Pulmonary artery endothelial cell (primary cell): ENCODE measurements at regions not wholly inside any gene's neighbourhood (a gene's known extent, or its start where the extent isn't known, plus 50 kb on each side); places are given as distances from the start of the nearest gene placed in this dataset.
"Not testable (repeated sequence)": the region's sequence is repeated elsewhere in the genome, so short reads cannot be mapped to it uniquely, and the experiment has no call there.

ENCODE experiments used
- DNase-seq: peaks from one replicate; pipeline ENCODE4 v3.0.0-alpha.2; 2011; ENCODE audit warnings: low read depth, low spot score

DNA sequence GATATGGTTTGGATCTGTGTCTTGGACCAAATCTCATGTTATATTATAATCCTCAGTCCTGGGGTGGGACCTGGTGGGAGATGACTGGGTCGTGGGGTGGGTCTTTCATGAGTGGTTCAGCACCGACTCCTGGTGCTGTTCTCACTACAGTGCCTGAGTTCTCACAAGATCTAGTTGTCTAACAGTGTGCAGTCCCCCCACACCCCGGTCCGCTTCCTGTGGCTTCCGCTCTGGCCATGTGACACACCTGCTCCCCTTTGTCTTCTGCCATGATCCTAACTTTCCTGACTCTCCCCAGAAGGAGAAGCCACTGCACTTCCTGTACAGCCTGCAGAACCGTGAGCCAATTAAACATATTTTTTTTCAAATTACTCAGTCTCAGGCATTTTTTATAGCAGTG is 1262.2 kb downstream of the TMEM121 start:
- DNase-seq, result no peak

DNA sequence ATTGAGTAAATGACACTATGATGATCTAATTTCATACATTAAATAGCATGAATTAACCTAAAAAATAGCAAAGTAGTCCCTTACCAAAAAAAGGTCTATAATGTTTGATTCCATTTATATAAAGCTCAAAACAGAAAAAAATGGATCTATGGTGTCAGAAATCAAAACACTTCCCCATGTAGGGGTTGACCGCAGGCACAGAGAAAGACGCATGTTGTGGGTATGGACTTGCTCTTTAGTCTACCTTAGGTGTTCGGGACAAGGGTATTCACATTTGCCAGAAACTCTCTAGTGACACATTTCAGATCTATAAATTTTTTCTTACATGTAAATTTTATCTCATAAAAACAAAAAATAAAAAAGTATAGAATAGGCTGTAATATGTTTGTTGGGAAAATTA is 1262.9 kb downstream of the TMEM121 start:
- DNase-seq, result no peak

DNA sequence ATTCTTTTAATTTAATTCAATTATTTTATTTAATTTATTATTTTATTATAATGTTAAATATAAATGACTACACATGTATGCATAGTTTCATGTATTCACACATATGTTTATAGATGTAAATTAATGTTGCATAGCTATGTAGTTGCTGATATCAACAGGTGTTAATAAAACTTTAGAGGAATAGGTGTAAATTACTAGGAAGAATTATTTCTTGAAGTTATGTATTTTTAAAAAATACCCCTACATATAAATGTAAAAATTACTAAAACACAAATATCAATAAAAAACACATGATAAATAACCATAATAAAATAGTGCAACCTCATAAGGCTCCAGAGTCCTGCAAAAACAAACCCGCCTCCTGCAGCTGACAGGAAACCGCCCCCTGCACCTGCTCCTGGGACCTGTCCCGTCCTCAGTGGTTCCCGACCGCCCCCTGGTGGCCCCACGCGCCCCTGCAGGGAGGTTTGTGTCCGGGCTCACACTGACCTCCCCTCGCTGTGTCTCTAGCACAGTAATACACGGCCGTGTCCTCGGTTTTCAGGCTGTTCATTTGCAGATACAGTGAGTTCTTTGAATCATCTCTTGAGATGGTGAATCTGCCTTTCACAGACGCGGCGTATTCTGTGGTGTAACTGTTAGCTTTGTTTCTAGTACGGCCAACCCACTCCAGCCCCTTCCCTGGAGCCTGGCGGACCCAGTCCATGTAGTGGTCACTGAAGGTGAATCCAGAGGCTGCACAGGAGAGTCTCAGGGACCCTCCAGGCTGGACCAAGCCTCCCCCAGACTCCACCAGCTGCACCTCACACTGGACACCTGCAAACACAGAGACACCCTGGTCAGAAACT is 1264.0 kb downstream of the TMEM121 start:
- no peak for DNase-seq

DNA sequence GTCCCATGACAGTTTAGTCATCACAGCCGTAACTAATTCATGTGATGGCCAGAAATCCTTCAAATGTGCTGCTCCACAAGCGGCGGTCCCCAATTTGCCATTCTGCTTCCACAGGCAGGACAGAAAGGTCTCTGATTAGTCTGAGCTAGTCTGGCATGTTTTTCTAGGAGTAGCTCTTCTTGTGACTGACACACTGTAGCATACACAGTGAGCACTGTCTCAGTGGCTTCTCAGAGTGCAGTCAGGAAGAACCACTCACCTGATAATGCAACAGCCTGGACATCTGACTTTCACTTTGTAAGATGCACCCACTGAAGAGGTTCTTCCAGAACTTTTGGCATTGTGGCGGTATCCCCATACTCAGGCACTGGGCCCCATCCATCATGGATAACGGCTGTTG is 1266.2 kb downstream of the TMEM121 start:
- DNase-seq, result no peak

DNA sequence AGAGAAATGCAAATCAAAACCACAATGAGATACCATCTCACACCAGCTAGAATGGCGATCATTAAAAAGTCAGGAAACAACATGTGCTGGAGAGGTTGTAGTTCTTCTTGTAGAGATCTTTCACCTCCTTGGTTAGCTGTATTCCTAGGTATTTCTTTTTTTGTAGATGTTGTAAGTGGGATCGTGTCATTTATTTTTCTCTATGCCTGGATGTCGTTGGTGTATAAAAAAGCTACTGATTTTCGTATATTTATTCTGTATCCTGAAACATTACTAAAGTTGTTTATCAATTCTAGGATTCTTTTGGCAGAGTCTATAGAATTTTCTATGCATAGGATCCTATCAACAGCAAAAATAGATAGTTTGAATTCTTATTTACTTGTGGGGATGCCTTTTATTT is 1271.8 kb downstream of the TMEM121 start:
- not testable (repeated sequence) for DNase-seq

DNA sequence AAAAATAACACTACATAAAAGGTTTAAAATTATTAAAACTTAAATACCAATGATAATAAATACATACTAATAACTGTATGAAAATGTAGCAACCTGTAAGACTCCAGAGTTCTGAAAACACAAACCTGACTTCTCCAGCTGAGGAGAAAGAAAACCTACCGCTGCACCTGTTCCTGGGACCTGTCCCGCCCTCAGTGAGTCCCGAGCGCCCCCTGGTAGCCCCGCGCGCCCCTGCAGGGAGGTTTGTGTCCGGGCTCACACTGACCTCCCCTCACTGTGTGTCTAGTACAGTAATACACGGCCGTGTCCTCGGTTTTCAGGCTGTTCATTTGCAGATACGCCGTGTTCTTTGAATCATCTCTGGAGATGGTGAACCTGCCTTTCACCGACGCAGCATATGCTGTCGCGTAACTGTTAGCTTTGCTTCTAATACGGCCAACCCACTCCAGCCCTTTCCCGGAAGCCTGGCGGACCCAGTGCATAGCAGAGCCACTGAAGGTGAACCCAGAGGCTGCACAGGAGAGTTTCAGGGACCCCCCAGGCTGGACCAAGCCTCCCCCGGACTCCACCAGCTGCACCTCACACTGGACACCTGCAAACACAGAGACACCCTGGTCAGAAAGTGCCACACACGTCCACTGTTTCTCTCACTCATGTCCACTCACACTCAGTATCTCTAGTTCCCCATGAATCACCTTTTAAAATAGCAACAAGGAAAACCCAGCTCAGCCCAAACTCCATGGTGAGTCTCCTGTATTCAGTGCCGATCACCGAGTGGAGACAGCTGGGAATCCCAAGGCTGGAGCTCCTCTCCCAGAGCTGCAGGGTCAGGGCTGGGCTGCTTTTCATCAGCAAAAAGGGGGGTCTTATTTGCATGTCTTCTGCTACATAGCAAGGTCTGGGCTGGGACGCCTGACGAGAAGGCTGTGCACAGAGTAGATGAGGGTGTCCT is 1276.3 kb downstream of the TMEM121 start:
- no peak for DNase-seq

DNA sequence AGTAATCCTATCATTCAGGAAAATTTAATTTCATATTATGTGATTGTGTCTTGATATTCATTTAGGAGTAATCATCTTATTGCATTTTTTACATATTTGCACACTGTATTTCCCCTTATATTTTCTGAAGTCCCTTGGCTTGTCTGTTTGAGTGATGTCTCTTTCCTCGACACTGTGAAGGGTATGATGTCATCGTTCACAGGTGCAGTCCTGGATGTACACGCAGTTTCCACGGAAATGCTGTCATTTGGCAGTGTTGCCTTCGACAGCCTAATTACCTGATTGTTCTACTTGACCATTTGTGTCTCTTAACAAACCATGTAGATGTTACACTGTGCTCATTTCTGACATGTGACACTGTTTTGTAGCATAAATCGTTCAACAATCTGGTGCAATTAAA is 1277.0 kb downstream of the TMEM121 start:
- no peak for DNase-seq

DNA sequence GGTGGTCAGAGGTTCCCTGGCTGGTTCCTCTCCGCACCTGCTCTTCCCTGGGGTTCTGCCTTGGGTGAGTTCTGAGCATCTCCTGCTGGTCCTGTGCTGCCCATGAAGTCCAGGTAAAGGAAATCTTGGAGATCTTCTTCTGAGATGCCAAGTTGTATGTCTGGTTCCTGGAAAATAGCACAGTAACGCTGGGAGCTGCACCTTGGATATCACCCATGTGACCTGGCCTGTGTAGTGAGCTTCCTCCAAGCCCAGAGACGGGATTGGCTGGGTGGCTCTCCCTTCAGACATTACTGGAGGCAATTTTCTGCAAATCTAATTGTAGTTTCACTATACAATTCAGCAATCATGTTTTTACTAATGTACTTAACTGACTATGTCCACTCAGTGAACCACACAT is 1281.1 kb downstream of the TMEM121 start:
- no peak for DNase-seq

DNA sequence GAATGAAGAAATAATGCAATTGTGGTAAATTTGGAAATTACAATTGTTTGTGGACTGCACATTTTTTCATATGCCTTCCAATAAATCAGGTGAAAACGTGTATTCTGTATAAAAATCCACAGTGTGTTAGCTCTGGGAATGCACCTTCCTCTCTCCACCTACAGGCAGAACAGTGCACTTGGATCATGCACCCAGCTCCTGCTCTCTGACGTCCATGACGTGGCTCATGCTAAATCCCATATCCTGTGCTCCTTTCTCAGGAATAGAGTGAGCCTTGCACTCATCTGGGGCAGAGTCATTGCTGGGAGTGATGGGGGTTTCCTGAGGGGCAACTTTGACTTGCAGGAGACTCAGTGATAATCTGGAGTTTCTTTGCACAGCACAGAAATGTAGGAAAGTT is 1282.1 kb downstream of the TMEM121 start:
- DNase-seq, result no peak

DNA sequence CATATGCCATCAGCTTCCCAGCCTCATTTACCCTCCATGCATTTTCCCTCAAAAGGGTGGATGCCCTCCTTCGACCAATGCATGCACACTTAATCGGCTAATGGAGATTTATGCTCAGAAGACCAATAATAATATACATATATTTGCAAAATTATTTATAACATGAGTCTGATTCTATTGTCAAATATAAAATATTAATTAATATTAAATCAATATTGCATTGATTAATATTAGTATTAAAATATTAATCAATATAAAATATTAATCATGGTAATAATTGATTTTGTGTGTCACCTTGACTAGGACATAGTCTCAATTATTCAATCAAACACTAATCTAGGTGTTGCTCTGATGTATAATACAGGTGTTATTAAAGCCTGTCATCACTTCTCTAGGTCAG is 1282.5 kb downstream of the TMEM121 start:
- DNase-seq, result no peak

DNA sequence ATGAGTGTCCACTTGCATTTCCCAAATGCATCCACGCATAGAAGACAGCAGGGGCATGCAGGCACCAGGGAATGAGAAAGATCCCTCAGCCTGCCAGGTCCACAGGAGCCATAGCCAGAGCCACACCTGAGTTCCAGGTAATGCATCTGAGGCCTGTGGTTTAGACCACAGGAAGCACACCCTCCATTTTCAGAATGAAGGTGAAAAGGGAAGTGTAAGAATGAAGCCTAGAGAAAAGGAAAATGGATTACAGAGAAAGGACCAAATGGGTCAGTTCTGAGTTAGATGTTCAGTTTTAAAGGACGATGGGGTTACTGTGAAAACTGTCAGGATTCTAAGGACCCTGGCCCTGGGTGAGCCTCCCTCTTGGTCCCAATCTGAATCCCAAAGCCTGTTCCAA is 1283.2 kb downstream of the TMEM121 start:
- no peak for DNase-seq

DNA sequence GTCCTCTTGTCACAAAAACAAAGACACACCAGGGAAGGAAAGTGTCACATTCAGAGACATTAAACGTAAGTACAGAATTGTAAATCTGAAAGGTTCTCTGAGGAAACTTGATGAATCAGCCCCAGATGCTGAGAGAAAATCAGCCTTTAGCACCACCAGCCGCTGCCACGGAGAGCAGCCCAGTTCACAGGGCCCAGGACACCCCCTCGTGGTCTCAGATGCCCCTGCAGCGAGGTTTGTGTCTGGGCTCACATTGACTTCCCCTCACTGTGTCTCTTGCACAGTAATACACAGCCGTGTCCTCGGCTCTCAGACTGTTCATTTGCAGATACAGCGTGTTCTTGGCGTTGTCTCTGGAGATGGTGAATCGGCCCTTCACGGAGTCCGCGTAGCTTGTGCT is 1283.8 kb downstream of the TMEM121 start:
- DNase-seq, result not testable (repeated sequence)

DNA sequence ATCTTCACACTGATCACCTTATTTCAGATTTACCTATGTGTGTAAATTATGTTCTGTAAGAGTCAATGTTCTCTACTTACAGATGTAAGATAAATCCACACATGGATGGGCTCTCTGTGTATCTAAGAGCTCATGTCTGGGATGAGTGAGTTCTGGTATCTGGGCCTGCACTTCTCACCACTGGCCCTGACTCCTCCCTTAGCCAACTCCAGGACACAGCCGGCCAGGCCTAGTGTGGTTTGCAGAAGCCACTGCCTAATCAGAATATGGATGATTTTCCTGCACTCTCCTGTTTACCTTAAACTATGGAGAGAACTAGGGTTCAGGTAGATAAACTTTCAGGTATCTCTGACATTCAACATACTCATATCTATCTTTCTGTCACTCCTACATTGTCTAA is 1284.8 kb downstream of the TMEM121 start:
- no peak for DNase-seq

DNA sequence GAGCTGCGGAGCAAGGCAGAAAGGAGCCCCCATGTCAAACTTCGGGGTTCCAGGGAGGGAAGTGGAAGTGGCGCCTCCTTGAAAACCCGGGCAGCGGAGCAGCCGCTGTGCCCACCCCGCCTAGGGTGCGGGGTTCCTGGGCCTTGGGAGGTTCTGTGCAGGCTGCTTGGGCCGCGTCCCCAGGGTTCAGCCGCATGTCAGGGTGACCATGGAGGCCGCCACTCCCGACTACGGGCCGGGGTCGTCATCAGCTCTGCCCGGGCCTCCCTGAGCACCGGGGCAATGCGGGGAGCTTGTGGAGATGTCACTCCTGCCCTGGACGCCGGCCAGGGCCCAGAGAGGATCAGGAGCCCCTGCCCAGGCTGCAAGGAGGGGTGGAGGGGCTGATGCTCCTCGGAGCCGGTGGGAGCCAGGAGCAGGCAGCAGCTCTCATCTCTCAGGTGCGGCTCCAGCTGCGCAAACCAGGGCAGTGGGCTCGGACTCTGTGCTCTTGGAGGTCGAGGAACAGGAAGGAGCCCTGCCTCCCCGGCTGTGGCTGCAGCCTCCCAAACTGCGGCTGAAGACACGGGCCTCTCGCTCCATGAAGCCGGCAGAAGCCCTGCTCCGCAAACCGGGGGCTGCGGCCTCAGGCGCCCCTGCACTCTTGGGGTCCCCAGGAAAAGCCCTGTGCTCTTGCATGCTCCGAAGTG is 1286.5 kb downstream of the TMEM121 start:
- no peak for DNase-seq

DNA sequence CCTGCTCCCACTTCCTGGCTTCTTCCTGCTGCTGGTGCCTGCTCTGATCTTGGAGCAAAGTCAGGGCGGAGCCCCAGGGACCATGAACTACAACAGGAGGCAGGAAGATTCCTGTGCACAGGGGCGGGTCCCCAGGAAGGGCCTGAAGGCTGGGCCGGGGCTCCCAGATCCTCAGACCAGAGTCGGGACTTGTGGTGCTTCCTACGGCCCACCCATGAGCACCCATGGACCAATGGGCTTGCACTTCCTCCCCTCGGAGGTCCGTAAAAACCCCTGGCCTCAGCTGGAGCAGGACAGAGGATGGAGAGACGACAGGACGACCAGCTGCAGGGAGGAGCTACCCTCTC is 1287.1 kb downstream of the TMEM121 start:
- DNase-seq, result no peak

DNA sequence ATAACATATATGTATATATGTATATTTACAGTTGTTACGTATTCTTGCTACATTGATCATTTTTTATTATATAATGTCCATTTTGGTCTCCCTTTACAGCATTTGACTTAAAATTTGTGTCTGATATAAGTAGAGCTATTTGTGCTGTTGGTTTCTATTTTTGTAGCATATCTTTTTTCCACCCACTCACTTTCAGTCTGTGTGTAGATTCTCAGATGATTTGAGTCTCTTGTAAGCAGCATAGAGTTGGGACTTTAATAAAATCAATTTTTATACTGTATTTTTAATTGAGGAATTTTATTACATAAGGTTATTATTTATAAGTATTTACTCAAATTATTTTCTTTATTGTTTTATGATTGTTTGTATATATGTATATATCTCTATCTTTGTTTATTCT is 1293.7 kb downstream of the TMEM121 start:
- DNase-seq, result no peak

DNA sequence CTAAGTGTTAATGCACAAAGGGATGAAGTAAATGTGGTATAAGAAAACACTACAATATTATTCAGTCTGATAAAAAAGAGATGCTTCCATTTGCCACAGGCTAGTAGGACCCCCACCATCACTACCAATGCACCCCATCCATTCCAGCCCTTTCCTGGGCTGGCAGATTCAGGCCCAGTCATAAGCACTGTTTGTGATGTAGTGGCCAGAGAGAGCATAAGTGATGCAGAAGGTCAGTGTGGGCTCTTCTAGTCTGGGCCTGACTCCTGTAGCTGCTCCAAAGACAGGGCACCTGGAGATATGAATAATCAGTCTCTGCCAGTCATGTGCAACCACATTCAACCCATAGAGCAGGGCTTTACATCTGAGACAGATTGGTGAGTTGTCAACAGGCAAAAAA is 1294.7 kb downstream of the TMEM121 start:
- no peak for DNase-seq

DNA sequence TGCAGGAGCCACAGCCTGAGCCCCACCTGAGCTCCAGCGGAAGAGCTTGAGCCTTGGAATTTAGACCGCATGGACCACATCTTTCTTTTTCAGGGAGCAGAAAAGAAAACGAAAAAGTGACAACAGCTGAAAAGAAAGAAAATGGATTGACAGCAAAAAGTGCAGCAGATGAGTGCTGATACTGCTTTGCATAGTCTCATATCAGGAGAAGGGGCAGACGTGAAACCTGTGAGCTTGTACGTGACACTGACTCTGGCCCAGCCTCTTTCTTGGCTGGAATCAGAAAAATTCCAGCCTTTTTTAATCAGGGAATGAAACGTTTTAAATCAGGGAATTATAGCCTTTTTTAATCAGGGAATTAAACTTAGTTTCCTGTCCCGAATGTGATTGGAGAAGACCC is 1296.5 kb downstream of the TMEM121 start:
- no peak for DNase-seq

DNA sequence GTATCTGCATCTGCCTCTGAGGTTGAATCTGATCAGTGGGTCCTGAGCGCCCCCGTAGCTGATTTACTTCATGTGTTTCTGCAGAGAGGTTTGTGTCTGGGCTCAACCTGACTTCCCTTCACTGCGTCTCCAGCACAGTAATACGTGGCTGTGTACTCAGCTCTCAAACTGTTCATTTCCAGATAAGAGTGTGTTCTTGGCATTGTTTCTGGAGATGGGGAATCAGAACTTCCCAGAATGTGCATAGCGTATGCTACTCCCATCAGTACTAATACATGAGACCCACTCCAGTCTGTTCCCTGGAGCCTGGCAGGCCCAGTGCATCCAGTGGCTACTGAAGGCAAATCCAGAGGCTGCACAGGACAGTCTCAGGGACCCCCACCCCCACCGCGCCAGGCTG is 1297.2 kb downstream of the TMEM121 start:
- DNase-seq, result no peak

DNA sequence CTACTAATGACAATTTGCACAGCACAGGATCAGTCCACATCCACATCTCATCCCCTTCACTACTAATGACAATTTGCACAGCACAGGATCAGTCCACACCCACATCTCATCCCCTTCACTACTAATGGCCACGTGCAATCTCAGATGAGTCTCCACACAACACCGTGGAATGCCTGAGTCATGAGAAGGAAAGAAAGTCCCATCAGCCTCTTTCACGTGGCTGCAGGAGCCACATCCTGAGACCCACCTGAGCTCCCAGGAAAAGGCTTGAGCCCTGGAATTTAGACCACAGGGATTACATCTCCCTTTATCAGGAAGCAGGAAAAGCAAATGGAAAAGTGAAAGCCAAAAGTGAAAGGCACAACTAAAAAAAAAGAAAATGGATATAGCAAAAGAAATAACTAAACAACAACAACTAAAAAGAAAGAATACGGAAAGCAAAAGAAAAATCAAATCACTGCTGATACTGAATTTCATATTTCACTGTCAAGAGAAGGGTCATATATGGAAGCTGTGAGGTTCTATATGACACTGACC is 1300.5 kb downstream of the TMEM121 start:
- DNase-seq, result no peak

DNA sequence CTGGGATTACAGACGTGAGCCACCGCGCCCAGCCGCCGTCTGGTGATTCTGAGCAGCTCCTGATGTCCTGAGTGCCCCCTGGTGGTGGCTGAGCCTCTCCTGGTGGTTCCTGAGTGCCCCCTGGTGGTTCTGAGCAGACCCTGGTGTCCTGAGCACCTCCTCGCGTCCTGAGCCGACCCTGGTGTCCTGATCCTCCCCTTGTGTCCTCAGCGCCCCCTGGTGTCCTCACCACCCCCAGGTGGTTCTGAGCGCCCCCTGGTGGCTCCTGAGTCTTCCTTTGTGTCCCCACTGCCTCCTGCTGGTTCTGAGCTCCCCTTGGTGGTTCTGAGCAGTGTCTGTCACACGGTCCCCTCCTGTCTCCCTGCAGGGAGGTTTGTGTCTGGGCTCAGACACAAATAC is 1304.9 kb downstream of the TMEM121 start:
- DNase-seq, result no peak

DNA sequence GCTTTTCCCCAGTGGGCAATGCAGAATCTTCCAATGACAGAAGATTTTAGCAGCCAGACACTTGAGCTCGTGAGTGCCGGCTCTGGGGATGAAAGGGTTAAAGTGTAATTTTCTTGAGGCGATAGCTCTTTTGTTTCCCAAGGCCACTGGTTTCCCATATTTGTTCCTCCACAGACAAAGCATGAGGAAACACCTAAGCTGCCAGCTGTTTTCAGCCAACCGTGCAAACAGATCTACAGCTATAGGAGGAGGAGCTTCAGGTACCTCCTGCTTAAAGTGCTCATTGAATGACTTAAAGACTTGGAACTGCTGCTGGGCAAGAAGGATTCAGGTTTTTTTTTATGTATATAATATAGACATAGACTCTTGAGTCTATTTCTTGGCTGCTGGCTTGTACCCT is 1311.5 kb downstream of the TMEM121 start:
- no peak for DNase-seq
